ENCODE measurements at regions not wholly inside any gene's neighbourhood (a gene's known extent, or its start where the extent isn't known, plus 50 kb on each side); places are given as distances from the start of the nearest gene placed in this dataset.

- TF ChIP-seq CTCF (IDR thresholded peaks at IDR 0.05; ENCODE audit: low read depth, low read length) (no peak), EZH2phosphoT487 (IDR thresholded peaks at IDR 0.05; ENCODE audit: low read depth) (no peak)
Observed at GRCh38 chr7:67595431-67596180, 599.0 kb downstream of the TYW1 start.

Measured in OCI-LY3 (cell line).